Effector memory CD8-positive, alpha-beta T cell (primary cell): ENCODE measurements at regions not wholly inside any gene's neighbourhood (a gene's known extent, or its start where the extent isn't known, plus 50 kb on each side); places are given as distances from the start of the nearest gene placed in this dataset.
"Not testable (repeated sequence)": the region's sequence is repeated elsewhere in the genome, so short reads cannot be mapped to it uniquely, and the experiment has no call there.

Source experiments
- ATAC-seq: fragments of 150-1000 bp; cut with Tn5 transposase; replicated peaks from 2 replicates; pipeline ENCODE4 v1.10.0; 2021; ENCODE audit warnings: mild to moderate bottlenecking, moderate library complexity
- DNase-seq, 3 experiments: peaks; one replicate each; pipeline ENCODE4 v3.0.0; 2021
- H3K27ac Mint-ChIP-seq, 2 donors: one replicate each; pipeline ENCODE4 v1.8.0; 2022; ENCODE audit warnings: mild to moderate bottlenecking in 2 of 2, mixed read lengths in 2 of 2, moderate library complexity in 2 of 2
- H3K27me3 Mint-ChIP-seq, 2 donors: one replicate each; pipeline ENCODE4 v1.8.0; 2022; ENCODE audit warnings: mixed read lengths in 2 of 2
- H3K36me3 Mint-ChIP-seq: one replicate; pipeline ENCODE4 v1.8.0; 2022; ENCODE audit warnings: mild to moderate bottlenecking, moderate library complexity, mixed read lengths; ENCODE audit not compliant: insufficient read depth
- H3K4me1 Mint-ChIP-seq, 2 donors: one replicate each; pipeline ENCODE4 v1.8.0; 2022; ENCODE audit warnings: low read depth in 2 of 2, mixed read lengths in 2 of 2
- H3K4me3 Mint-ChIP-seq, 2 donors: one replicate each; pipeline ENCODE4 v1.8.0; 2022; ENCODE audit warnings: mild to moderate bottlenecking in 2 of 2, mixed read lengths in 2 of 2, moderate library complexity in 2 of 2
- H3K9me3 Mint-ChIP-seq, 2 donors: one replicate each; pipeline ENCODE4 v1.8.0; 2022; ENCODE audit warnings: mixed read lengths in 2 of 2

DNA sequence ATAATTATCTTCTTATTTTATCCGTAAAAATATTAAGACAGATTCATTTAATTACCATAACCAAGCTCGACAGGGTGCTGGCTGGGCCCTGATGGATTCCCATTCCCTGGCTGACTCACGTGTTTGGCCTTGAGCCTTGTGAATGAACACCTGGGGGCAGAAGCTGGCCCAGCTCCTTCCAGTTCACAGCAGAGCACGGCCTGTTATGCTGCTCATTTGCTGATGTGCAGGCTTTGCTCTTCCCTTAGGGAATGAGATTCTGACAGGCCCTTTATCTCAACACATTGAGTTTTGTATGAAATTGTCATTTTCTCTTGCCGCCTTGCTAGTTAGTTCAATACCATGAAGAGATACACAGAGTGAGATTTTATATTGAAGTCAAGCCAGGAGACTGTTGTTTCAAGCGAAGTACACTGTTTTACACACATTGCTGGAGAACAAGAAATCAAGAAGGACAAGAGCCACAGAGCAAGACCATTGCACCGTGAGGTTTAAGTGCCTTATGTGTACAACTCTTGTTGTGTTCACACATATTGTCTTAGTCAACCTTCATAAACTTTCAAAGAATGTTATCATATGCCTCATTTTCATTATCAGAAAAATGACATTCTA is 1583.3 kb downstream of the STIM2 start:
- Mint-ChIP-seq H3K27ac (no peak overlapping the region), H3K9me3 (peaks cover 5 to 12% of the 10 kb centered on the region in 2 donors), H3K4me1 (no peaks in the 10 kb centered on the region), H3K27me3 (no peaks in the 10 kb centered on the region), H3K36me3 (no peaks in the 10 kb centered on the region), H3K4me3 (no peak overlapping the region)
- ATAC-seq (no peak), DNase-seq (no peak)

DNA sequence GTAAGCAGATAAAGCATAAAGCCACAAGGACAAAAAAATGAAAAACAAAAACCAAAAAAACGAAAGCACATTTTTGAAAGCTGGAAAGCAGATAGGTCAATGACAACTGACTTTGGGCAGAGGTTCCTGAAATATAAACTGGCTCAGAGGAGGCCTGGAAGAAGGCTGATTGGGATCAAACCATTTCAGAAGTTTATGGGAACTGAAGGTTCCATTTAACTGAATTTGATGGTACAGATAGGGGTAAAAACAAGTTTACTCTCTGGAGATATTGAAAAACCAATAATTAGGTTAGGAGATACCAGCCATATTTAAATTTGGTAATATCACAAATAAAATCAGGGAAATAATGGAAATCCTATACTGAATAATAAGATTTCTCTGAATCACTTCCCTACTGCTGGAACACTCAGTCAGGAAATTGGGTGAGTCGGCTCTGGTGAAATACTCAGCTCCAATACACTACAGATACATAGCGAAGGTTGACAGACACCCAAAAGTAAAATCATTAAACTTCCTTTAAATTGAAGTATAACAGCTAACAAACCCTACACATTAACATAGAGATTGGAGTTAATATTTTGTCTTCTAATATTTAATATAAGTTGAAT is 1584.3 kb downstream of the STIM2 start:
- no peak overlapping the region for H3K27ac Mint-ChIP-seq
- no peak for ATAC-seq
- H3K4me1 Mint-ChIP-seq = no peaks in the 10 kb centered on the region
- no peaks in the 10 kb centered on the region for H3K27me3 Mint-ChIP-seq
- DNase-seq = no peak
- H3K4me3 Mint-ChIP-seq = no peak overlapping the region
- H3K9me3 Mint-ChIP-seq = peaks cover 2 to 12% of the 10 kb centered on the region in 2 donors
- H3K36me3 Mint-ChIP-seq = no peaks in the 10 kb centered on the region

- Mint-ChIP-seq H3K36me3 (no peaks in the 10 kb centered on the region), H3K27ac (no peak overlapping the region), H3K9me3 (peaks cover 5 to 19% of the 10 kb centered on the region in 2 donors), H3K4me1 (no peaks in the 10 kb centered on the region), H3K4me3 (no peak overlapping the region), H3K27me3 (no peaks in the 10 kb centered on the region)
- DNase-seq (no peak), ATAC-seq (no peak)
Measured at GRCh38 chr4:28449085-28449484, 1588.4 kb downstream of the STIM2 start.

DNA sequence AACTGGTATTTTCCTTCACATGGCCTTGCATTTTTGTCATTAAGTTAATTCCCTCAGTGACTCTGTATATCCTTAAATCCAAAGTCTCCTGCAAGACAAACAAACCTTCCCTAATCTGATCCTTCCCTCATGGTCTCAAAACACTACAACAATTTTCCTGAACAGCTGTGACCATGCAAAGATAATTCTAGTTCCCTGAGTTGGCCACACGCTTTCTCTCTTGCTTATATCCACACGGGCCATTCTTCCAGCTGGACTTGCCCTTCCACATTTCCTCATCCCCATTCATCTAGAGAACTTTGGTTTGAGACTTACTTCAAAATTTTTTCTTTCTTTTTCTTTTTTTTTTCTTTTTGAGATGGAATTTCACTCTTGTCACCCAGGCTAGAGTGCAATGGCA is 1590.7 kb downstream of the STIM2 start:
- no peaks in the 10 kb centered on the region for H3K27me3 Mint-ChIP-seq
- DNase-seq (no peak), ATAC-seq (no peak)
- no peak overlapping the region for H3K27ac Mint-ChIP-seq
- H3K36me3 Mint-ChIP-seq = no peaks in the 10 kb centered on the region
- H3K9me3 Mint-ChIP-seq = peaks cover 13 to 27% of the 10 kb centered on the region in 2 donors
- H3K4me1 Mint-ChIP-seq = no peaks in the 10 kb centered on the region
- no peak overlapping the region for H3K4me3 Mint-ChIP-seq

DNA sequence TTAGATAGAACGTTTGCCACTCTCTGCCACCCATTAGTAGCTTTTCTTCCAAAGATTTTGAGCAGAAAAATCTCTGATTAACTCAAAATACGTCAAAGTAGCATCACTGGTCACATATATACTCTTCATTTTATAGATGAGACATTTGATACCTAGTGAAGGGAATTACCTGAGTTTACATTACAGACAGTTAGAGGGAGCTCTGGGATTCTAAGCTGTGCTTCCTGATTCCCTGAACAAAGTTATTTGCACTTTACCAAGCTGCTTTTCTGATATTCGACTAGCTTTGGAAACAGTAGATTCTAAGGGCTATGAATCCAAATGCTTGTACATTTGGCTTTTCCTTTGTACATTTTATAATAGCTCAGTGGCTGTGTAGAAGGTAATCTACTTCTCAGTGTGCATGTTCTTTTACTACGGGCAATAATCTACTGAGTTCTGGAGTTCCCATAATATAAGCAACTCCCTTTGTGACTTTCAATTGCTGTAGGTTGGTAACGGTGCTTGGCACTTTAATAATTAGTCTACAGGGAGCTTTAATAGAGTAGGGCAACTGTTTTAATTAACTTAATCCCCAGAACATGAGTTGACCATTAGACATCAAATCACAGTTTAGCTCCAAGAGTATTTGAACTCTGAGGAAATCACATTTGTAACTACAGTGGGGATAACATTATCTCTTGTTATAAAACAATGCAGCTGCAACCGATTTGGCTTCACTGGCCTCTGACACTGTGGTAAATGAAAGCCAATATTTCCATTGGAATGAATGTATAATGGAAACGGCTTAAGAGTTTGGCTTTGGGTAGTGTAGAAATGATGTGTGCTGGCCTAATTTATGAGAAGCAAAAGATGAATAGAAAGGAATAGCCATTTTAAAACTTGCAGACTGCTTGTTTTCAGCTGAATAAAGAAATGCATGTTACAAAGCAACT is 1602.4 kb downstream of the STIM2 start:
- DNase-seq = no peak
- peaks cover under 1 to 3% of the 10 kb centered on the region in 2 donors for H3K9me3 Mint-ChIP-seq
- H3K4me3 Mint-ChIP-seq = no peak overlapping the region
- no peaks in the 10 kb centered on the region for H3K4me1 Mint-ChIP-seq
- H3K36me3 Mint-ChIP-seq = no peaks in the 10 kb centered on the region
- H3K27ac Mint-ChIP-seq = no peak overlapping the region
- no peaks in the 10 kb centered on the region for H3K27me3 Mint-ChIP-seq
- ATAC-seq = no peak

GRCh38 chr4:28464823-28465222 is 1604.2 kb downstream of the STIM2 start:
- H3K36me3 Mint-ChIP-seq = no peaks in the 10 kb centered on the region
- H3K27ac Mint-ChIP-seq = no peak overlapping the region

DNA sequence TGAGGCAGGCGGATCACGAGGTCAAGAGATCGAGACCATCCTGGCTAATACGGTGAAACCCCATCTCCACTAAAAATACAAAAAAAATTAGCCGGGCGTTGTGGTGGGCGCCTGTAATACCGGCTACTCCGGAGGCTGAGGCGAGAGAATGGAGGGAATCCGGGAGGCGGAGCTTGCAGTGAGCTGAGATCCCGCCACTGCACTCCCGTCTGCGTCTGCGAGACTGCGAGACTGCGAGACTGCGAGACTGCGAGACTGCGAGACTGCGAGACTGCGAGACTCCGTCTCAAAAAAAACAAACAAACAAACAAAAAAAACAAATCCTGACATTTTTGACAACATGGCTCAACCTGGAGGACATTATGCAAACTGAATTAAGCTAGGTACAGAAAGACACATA is 1606.2 kb downstream of the STIM2 start:
- not testable (repeated sequence) for H3K4me1 Mint-ChIP-seq, ATAC-seq, H3K4me3 Mint-ChIP-seq, H3K9me3 Mint-ChIP-seq, H3K27ac Mint-ChIP-seq, H3K27me3 Mint-ChIP-seq, H3K36me3 Mint-ChIP-seq, DNase-seq

More at GRCh38 chr4:28464823-28465222, 1604.2 kb downstream of the STIM2 start:
- no peak for DNase-seq
- no peak for ATAC-seq
- Mint-ChIP-seq H3K4me1 (no peaks in the 10 kb centered on the region), H3K9me3 (peaks cover 0 to 5% of the 10 kb centered on the region in 2 donors), H3K27me3 (no peaks in the 10 kb centered on the region), H3K4me3 (no peak overlapping the region)

GRCh38 chr4:28469387-28469786 is 1608.7 kb downstream of the STIM2 start:
- no peaks in the 10 kb centered on the region for H3K36me3 Mint-ChIP-seq
- no peaks in the 10 kb centered on the region for H3K27me3 Mint-ChIP-seq
- DNase-seq = no peak
- H3K4me3 Mint-ChIP-seq = no peak overlapping the region
- H3K9me3 Mint-ChIP-seq = peaks cover 4 to 6% of the 10 kb centered on the region in 2 donors
- H3K4me1 Mint-ChIP-seq = no peaks in the 10 kb centered on the region
- ATAC-seq = no peak
- no peak overlapping the region for H3K27ac Mint-ChIP-seq

- H3K36me3 Mint-ChIP-seq = no peaks in the 10 kb centered on the region
- no peaks in the 10 kb centered on the region for H3K27me3 Mint-ChIP-seq
- H3K9me3 Mint-ChIP-seq = peaks cover 4 to 6% of the 10 kb centered on the region in 2 donors
- no peak for ATAC-seq
- no peaks in the 10 kb centered on the region for H3K4me1 Mint-ChIP-seq
- H3K27ac Mint-ChIP-seq = no peak overlapping the region
- DNase-seq = no peak
- H3K4me3 Mint-ChIP-seq = no peak overlapping the region
Measured at GRCh38 chr4:28469886-28470285, 1609.2 kb downstream of the STIM2 start.

DNA sequence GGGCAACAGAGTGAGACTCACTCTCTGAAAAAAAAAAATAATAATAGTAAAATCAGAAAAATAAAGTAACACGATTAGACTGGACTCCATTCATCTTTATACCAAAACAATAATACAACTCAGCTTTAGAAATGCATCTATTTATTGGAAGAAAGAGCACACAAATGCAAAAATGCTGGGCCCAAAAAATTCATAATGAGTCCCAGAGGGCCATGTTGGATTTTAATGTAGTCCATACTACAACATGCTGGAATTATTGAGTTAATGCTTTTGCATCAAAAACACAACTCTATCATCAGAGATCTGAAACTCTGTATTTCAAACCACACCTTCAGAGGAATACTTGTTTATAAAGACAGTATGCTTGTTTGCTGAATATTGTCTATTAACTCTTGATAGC is 1614.7 kb downstream of the STIM2 start:
- no peak overlapping the region for H3K4me3 Mint-ChIP-seq
- H3K4me1 Mint-ChIP-seq = no peaks in the 10 kb centered on the region
- H3K27ac Mint-ChIP-seq = no peak overlapping the region
- no peak for ATAC-seq
- peaks cover 6% of the 10 kb centered on the region in 2 donors for H3K9me3 Mint-ChIP-seq
- H3K27me3 Mint-ChIP-seq = no peaks in the 10 kb centered on the region
- no peak for DNase-seq
- no peaks in the 10 kb centered on the region for H3K36me3 Mint-ChIP-seq

- Mint-ChIP-seq H3K27ac (no peak overlapping the region), H3K9me3 (peaks cover 0 to 6% of the 10 kb centered on the region in 2 donors), H3K4me3 (no peak overlapping the region), H3K27me3 (no peaks in the 10 kb centered on the region), H3K4me1 (no peaks in the 10 kb centered on the region), H3K36me3 (no peaks in the 10 kb centered on the region)
- DNase-seq (no peak), ATAC-seq (no peak)
Measured at GRCh38 chr4:28479666-28480065, 1619.0 kb downstream of the STIM2 start.

GRCh38 chr4:28481565-28481964 is 1620.9 kb downstream of the STIM2 start:
- Mint-ChIP-seq H3K27ac (no peak overlapping the region), H3K4me1 (no peaks in the 10 kb centered on the region), H3K27me3 (no peaks in the 10 kb centered on the region), H3K9me3 (peaks cover 0 to 6% of the 10 kb centered on the region in 2 donors), H3K4me3 (no peak overlapping the region), H3K36me3 (no peaks in the 10 kb centered on the region)
- ATAC-seq (no peak), DNase-seq (no peak)

GRCh38 chr4:28482580-28483270 is 1622.1 kb downstream of the STIM2 start:
- Mint-ChIP-seq H3K4me1 (no peaks in the 10 kb centered on the region), H3K9me3 (peaks cover 6 to 8% of the 10 kb centered on the region in 2 donors), H3K27ac (no peak overlapping the region), H3K4me3 (no peak overlapping the region), H3K36me3 (no peaks in the 10 kb centered on the region), H3K27me3 (no peaks in the 10 kb centered on the region)
- DNase-seq = no peak
- ATAC-seq = no peak
